Parathyroid adenoma (tissue), 2 donors: ENCODE measurements at regions not wholly inside any gene's neighbourhood (a gene's known extent, or its start where the extent isn't known, plus 50 kb on each side); places are given as distances from the start of the nearest gene placed in this dataset.

ENCODE experiments used
- H2AFZ ChIP-seq: fragments of 300-600 bp; sonication (generic); one replicate; pipeline ENCODE4 v1.7.0; 2017; ENCODE audit warnings: antibody characterized with exemption, mild to moderate bottlenecking
- H3K27ac ChIP-seq: fragments of 300-600 bp; sonication (generic); one replicate; pipeline ENCODE4 v1.7.0; 2017
- H3K27me3 ChIP-seq: fragments of 300-600 bp; sonication (generic); one replicate; pipeline ENCODE4 v1.7.0; 2017; ENCODE audit warnings: low read length; ENCODE audit not compliant: control insufficient read depth, insufficient read depth
- H3K36me3 ChIP-seq: fragments of 300-600 bp; sonication (generic); one replicate; pipeline ENCODE4 v1.7.0; 2017; ENCODE audit warnings: low read length; ENCODE audit not compliant: control insufficient read depth, insufficient read depth
- H3K4me1 ChIP-seq: fragments of 300-600 bp; sonication (generic); one replicate; pipeline ENCODE4 v1.7.0; 2017; ENCODE audit warnings: control low read depth
- H3K4me2 ChIP-seq: fragments of 300-600 bp; sonication (generic); one replicate; pipeline ENCODE4 v1.7.0; 2017; ENCODE audit warnings: low read length
- H3K4me3 ChIP-seq: fragments of 300-600 bp; sonication (generic); one replicate; pipeline ENCODE4 v1.7.0; 2017; ENCODE audit warnings: low read depth, low read length
- H3K79me2 ChIP-seq: fragments of 300-600 bp; sonication (generic); one replicate; pipeline ENCODE4 v1.7.0; 2017; ENCODE audit warnings: control low read depth
- H3K9ac ChIP-seq: fragments of 300-600 bp; sonication (generic); one replicate; pipeline ENCODE4 v1.7.0; 2017; ENCODE audit warnings: mild to moderate bottlenecking
- H3K9me3 ChIP-seq: fragments of 300-600 bp; sonication (generic); one replicate; pipeline ENCODE4 v1.7.0; 2017; ENCODE audit warnings: low read length; ENCODE audit not compliant: control insufficient read depth
- TF ChIP-seq, protein P1 (sequence below): fragments of 300-600 bp; sonication (generic); IDR thresholded peaks from one replicate; pipeline ENCODE4 v1.7.0; 2017; ENCODE audit warnings: antibody characterized with exemption, mild to moderate bottlenecking
- donor health status: primary hyperparathyroidism.

DNA sequence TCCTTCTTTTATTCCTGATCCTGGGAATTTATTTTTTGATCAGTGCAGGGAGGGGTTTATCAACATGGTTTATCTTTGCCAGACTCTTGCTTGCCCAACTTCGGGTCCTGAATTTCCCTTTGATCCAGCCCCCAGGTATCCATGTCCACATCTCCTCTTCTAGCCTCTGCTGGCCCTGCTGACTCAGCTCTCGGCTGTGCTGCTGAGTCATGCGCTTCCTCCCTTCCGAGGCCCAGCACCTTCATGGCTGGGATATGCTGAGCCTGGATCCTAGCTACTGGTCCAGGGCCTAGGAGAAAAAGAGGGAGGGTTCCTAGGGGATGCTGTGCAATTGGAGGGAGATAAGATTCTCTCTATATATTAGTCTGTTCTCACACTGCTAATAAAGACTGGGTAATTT lies 380.7 kb upstream of the SHH start:
- H2AFZ ChIP-seq = no peak overlapping the region
- TF ChIP-seq, protein P1, sequence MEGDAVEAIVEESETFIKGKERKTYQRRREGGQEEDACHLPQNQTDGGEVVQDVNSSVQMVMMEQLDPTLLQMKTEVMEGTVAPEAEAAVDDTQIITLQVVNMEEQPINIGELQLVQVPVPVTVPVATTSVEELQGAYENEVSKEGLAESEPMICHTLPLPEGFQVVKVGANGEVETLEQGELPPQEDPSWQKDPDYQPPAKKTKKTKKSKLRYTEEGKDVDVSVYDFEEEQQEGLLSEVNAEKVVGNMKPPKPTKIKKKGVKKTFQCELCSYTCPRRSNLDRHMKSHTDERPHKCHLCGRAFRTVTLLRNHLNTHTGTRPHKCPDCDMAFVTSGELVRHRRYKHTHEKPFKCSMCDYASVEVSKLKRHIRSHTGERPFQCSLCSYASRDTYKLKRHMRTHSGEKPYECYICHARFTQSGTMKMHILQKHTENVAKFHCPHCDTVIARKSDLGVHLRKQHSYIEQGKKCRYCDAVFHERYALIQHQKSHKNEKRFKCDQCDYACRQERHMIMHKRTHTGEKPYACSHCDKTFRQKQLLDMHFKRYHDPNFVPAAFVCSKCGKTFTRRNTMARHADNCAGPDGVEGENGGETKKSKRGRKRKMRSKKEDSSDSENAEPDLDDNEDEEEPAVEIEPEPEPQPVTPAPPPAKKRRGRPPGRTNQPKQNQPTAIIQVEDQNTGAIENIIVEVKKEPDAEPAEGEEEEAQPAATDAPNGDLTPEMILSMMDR = no peak
- no peak overlapping the region for H3K4me3 ChIP-seq
- no peaks in the 10 kb centered on the region for H3K9me3 ChIP-seq
- H3K79me2 ChIP-seq = no peaks in the 10 kb centered on the region
- H3K27ac ChIP-seq = no peak overlapping the region
- no peaks in the 10 kb centered on the region for H3K36me3 ChIP-seq
- H3K4me1 ChIP-seq = no peaks in the 10 kb centered on the region
- H3K9ac ChIP-seq = no peak overlapping the region
- H3K27me3 ChIP-seq = no peaks in the 10 kb centered on the region
- no peak overlapping the region for H3K4me2 ChIP-seq

GRCh38 chr7:156191090-156191489 lies 378.8 kb upstream of the SHH start:
- Histone ChIP-seq H2AFZ (no peak overlapping the region), H3K79me2 (no peaks in the 10 kb centered on the region), H3K27me3 (no peaks in the 10 kb centered on the region), H3K36me3 (no peaks in the 10 kb centered on the region), H3K4me2 (no peak overlapping the region), H3K9ac (no peak overlapping the region), H3K4me1 (no peaks in the 10 kb centered on the region), H3K4me3 (no peak overlapping the region), H3K27ac (no peak overlapping the region), H3K9me3 (no peaks in the 10 kb centered on the region)
- TF ChIP-seq, protein P1 = no peak

DNA sequence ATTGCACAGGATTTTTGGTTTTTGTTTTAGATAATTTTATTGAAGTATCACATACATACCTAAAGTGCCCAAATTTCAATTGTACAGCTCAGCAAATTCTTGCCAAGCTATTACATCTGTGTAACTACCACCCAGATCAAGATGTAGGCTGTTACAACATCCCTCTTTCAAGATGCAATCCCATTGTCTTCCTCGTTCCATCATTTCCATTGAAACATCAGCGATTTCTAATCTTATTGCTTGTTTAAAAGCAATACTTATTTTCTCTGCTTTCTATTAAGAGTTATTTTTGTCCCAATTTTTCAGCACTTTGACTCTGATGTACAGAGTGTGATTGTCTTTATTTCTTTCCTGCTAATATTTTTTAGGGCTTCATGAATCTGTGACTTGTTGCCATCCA lies 372.8 kb upstream of the SHH start:
- no peak overlapping the region for H3K4me2 ChIP-seq
- no peaks in the 10 kb centered on the region for H3K36me3 ChIP-seq
- peaks cover under 1% of the 10 kb centered on the region for H3K27me3 ChIP-seq
- no peak overlapping the region for H3K9ac ChIP-seq
- no peak overlapping the region for H3K27ac ChIP-seq
- H3K4me1 ChIP-seq = no peaks in the 10 kb centered on the region
- TF ChIP-seq, protein P1 = no peak
- H3K79me2 ChIP-seq = no peaks in the 10 kb centered on the region
- H3K4me3 ChIP-seq = no peak overlapping the region
- no peaks in the 10 kb centered on the region for H3K9me3 ChIP-seq
- no peak overlapping the region for H2AFZ ChIP-seq

DNA sequence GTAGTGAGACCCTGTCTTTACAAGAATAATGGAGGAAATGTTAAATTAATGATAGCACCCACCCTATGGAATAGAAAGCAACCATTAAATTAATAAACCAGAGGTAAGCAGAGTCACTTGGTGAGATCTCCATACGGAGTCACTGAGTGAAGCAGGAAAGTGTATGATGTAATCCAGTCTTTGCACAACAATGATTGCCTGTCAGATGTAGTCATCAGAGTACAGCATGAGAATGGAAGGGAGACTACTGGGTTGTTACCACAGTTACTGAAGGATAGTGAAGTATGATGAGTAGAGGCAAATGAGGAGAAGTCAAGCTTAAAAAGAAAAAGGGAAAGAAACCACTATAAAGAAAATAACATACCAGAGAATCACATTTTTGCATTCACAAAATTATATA lies 371.9 kb upstream of the SHH start:
- H3K9ac ChIP-seq = no peak overlapping the region
- no peak overlapping the region for H3K27ac ChIP-seq
- H3K4me2 ChIP-seq = no peak overlapping the region
- peaks cover 6% of the 10 kb centered on the region for H3K27me3 ChIP-seq
- no peaks in the 10 kb centered on the region for H3K9me3 ChIP-seq
- TF ChIP-seq, protein P1 = no peak
- no peaks in the 10 kb centered on the region for H3K36me3 ChIP-seq
- H2AFZ ChIP-seq = no peak overlapping the region
- H3K79me2 ChIP-seq = no peaks in the 10 kb centered on the region
- H3K4me1 ChIP-seq = no peaks in the 10 kb centered on the region
- H3K4me3 ChIP-seq = no peak overlapping the region

DNA sequence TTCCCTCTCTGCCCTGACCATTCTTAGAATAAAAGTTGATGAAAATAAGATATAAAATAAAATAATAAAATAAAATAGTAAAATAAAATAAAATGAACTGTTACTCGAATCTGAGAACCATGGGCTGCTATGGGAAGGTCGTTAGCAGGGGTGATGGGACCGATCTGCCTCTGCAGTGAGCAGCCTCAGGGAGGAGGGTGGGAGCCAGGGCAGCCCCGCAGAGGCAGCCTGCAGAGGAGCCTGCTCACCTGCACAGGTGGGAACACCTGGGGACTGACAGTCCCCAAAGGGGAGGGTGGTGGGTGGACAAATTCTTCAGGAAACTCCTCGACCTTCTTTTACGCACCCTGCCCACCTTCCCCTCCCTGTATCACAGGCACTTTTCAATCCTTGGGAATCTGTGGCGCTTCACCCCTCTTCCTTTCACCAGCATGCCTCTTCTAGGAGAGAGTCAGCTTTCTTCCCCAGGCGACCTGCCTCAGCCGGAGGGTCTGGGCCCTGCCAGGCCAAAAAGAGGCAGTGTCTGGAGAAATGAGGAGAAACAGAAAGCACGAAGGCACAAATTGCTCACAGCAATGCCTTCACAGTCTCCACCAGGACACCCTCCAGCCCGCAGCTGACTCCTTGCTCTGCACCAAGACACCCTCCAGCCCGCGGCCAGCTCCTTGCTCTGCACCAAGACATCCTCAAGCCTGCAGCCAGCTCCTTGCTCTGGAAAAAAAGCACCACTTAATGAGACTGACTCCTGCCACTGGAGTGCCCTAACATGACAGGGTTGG lies 368.4 kb upstream of the SHH start:
- Histone ChIP-seq H3K4me1 (no peaks in the 10 kb centered on the region), H3K9ac (no peak overlapping the region), H3K9me3 (no peaks in the 10 kb centered on the region), H3K79me2 (no peaks in the 10 kb centered on the region), H3K4me3 (no peak overlapping the region), H3K4me2 (no peak overlapping the region), H2AFZ (no peak overlapping the region), H3K27ac (no peak overlapping the region), H3K27me3 (peaks cover 6% of the 10 kb centered on the region), H3K36me3 (no peaks in the 10 kb centered on the region)
- TF ChIP-seq, protein P1 = no peak
